Hematopoietic multipotent progenitor cell treated with erythropoietin and hydrocortisone succinate and interleukin-3 and kit ligand, for 6 days (in vitro differentiated cells): ENCODE measurements at regions not wholly inside any gene's neighbourhood (a gene's known extent, or its start where the extent isn't known, plus 50 kb on each side); places are given as distances from the start of the nearest gene placed in this dataset.
"Not testable (repeated sequence)": the region's sequence is repeated elsewhere in the genome, so short reads cannot be mapped to it uniquely, and the experiment has no call there.

Source experiments
- DNase-seq: peaks from one replicate; pipeline ENCODE4 v3.0.0-alpha.2; 2015

DNA sequence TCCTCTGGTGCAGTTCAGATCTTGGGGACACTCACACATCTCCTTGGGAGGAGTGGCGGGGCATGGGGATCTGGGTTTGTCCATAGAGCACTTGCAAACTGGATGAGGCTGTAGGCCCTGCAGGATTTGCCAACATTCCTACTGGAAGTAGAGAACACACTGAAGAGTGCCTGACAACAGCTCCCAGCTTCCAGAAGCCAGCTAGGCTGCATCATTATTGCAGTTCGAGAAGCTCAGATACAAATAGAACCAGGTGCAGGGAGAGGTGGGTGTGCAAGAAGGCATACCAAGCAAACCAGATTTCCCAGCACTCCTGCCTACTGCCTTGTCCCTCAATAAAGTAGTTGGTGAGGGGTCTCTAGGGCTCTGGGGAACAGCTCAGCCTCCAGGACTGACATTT lies 52.5 kb downstream of the RHOB start:
- no peak for DNase-seq

DNA sequence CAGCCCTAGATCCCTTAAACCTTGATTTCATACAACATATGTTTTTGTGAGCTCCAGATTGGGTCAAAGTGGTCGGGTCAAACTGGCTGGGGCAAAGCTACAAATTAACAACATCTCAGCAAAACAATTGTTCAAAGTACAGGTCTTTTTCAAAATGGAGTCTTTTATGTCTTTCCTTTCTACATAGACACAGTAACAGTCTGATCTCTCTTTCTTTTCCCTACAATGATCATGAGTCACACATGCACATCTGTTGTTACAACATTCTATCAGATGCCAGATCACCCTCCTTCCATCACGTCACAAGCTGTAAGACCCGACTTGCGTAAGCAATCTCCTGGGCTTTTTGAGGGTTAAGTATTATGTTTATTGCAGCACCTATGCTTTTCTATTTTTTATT lies 55.1 kb downstream of the RHOB start:
- no peak for DNase-seq

DNA sequence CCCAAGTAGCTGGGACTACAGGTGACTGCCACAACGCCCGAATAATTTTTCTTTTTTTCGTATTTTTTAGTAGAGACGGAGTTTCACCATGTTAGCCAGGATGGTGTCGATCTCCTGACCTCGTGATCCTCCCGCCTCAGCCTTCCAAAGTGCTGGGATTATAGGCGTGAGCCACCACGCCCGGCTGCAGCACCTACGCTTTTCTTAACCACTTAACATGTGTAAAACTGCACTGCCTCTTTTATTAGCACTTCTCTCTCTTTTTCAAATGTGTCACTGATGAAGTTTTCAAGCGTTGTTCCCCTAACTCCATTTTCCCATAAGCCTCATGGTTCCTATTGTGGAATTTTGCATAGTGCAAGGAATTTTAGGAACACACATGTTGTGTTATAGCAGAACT lies 55.6 kb downstream of the RHOB start:
- DNase-seq, result not testable (repeated sequence)

DNA sequence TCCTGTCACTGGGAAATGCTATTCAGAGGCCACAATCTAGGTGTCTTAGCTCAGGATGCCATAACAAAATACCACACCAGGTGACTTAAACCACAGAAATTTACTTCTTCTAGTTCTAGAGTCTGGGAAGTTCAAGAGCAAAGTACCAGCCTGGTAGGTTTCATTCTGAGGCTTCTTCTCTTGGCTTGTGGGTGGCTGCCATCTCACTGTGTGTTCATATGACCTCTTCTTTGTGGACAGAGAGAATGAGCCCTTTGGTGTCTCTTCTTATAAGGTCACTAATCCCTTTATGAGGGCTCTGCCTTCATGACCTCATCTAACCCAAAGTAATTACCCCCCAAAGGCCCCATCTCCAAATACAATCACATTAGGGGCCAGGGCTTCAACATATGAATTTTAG lies 57.3 kb downstream of the RHOB start:
- DNase-seq, result no peak

DNA sequence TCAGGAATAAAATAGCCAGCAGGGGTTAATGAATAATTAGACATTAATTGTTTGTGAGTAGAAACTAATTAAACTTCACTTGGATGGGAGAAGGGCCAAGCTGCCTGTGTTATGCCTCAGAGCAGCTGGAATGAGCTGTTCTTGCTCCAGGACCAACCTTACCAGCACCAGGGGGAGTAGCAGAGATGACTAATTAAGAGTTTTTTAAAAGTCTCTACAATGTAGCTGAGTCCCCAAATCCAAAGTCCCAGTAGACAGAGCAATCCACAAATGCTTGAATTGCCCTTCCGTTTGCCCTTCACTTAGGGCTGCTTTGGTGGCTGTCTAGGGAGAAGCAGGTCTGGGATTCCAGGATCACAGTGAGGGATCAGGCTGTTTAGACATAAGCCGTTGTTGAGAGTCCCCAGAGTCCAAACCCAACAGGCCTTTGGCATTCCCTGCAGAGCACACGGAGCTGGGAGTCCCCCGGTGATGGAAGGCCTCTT lies 59.4 kb downstream of the RHOB start:
- DNase-seq, result no peak

DNA sequence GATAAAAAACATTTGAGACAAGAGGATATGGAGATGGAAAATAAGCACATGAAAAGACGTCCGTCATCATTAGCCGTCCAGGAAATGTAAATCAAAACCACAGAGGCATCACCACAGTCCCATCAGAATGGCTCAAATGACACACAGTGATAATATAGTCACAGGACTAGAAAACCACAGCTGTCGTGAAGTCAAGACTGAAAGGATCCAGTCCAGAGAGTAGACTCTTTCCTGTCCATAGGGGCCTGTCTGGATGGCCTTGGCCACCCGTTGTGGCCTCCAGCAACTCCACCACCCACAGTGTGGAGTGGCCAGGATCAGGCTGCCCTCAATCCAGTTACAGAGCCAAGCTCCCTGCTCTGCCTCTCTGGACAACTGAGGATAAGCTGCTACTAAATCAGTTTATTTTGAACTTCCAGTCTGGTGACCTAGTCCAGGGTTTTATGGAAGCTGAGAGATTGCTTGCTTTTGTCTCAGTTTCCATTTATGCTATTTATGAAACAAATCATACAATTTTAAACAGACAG lies 60.4 kb downstream of the RHOB start:
- peak; percentile 20 for DNase-seq

DNA sequence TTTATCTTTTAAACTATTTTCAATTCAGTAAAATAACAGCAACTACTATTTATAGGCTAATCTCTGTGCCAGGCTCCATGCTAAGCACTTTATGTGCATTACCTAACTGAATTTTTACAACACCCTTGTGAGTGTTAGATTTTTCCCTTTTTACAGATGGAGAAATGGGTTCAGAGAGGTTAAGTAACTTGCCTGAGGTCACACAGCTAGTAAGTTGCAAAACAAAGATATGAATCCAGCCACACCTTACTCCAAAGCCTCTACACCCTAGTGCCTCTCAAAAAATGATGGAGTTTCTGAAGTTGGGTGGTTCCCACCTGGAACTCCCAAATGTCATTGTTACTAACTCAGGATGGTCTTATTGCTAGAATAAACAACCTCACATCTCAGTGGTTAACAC lies 60.8 kb downstream of the RHOB start:
- DNase-seq, result no peak

DNA sequence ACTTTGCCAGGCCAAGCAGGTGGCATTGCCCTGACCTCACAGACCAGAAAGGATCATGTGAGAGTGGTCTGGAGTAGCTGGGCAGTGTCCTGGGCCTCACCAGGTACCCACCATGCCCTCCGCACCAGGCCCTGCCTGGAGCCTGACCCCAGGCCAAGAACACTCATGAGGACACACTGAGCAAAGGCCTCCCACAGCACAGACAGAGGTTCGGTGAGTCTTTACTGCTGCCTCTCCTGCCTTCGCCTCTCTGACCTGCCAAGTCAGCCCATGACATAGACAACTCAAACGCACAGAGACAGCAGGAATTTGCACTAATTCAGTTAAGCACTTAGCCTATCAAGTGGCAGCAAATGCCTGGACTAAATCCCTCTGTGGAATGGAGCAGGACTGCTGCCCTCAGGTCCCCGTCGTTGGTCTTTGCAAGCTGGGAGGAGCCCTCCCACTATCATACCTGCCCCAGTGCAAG lies 62.5 kb downstream of the RHOB start:
- no peak for DNase-seq

DNA sequence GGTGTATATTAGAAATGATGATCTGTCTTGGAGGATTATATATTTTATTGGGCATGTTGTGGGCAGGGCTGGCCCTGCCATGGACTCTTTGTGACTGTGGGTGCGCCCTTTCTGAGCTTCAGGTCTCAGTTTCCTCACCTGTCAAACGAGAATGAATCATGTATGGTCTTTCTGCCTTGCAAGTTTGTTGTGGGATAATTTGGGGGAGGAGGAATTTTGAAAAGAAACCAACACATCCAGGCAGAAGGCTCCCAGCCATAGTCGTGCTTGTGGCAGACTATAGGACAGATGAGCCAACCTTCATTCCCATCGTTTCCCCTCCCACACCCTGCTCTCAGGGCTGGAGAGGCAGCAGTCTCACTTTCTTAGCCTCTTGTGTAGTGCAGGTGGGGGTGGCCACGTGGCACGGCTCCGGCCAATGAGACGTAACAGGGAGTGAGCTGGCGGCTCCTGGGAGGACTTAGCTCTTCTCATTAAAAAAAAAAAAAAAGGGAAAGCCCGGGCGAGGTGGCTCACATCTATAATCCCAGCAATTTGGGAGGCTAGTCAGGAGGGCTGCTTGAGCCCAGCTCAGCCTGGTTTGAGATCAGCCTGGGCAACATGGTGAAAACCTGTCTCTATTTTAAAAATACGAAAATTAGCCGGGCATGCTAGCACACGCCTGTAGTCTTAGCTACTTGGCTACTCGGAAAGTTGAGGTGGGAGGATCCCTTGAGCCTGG lies 63.1 kb downstream of the RHOB start:
- DNase-seq, result no peak

DNA sequence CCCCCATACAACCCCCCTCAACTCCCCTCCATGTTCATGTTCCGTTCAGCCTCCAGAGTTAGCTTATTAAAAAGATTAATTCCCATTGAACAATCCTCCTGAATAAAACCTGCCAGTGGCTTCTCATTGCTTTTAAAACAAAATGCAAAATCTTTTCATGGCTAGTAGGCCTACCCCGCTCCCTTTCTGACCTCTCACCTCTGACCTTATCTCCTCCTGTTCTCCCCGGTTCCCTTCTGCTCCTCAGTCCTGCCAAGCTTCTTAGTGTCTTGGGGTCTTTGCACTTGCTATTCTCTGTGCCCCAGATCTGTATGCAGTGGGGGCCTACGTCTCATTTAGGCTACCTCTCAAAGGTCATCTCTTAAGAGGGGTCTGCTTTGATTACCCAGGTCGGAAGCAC lies 64.3 kb downstream of the RHOB start:
- DNase-seq, result no peak

DNA sequence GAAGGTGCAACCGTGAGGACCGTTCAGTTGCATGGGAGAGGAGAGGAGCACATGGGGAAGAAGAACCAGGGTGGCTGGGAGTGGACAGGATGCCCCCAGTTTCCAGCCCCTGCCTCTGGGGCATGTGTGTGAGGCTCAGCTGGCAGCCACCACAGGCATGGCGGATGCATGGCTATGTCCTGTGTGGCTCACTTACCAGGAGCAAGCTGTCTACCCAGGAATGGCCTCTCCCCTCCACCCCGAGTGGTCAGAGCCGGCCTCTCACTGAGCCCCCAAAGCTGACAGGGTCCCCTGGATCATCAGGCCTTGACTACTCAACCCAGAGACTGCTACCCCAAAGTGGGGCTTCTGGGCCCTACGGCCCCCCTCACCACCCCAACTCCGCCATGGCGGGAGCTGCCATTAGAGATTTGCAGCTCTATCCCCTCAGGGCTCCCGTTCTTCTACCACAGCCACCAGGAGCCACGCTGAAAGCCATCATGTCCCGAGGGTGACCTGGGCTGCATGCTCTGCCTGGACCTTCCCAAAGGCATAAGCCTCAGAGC lies 65.3 kb downstream of the RHOB start:
- no peak for DNase-seq

DNA sequence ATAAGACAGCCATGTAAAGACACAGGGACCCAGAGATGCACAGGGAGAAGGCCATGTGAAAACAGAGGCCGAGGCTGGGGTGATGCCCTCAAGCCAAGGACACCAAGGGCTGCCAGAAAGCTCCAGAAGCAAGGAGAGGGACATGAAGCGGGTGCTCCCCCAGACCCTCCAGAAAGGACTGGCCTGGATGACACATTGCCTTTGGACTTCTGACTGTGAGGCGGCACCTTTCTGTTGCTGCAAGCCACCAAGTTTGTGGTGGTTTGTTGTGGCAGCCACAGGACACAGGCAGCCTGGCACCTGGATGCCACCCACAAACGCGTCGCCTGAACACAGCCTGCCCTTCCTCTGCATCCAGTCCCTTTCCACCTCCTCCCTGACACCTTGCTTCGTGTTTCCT lies 67.1 kb downstream of the RHOB start:
- DNase-seq, result no peak

DNA sequence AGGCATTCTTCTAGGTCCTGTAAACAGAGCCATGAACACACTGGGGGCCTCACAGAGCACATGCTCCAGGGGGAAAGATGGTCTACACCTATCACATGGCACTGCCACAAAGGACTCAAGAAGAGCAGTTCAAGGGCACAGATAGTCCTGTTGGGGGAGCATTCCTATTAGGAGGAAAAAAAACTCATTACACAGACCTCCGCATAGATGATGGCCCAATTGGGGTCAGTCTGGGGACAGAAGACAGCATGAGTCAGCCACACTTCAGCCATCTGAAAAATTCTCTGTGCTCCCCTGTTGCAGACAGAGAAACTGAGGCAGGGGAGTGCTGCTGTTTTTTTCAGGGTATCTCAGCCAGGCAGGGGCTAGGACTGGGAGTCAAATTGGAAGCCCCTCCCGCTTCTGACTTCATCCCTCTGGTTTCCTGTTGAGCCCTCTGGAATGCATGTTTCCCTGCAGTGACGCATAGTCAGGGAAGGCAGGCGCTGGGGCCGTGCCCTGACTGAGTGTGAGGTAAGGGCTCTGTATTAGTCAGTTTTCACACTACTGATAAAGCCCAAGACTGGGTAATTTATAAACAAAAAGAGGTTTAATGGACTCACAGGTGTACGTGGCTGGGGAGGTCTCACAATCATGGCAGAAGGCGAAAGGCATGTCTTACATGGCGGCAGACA lies 67.9 kb downstream of the RHOB start:
- DNase-seq, result no peak

DNA sequence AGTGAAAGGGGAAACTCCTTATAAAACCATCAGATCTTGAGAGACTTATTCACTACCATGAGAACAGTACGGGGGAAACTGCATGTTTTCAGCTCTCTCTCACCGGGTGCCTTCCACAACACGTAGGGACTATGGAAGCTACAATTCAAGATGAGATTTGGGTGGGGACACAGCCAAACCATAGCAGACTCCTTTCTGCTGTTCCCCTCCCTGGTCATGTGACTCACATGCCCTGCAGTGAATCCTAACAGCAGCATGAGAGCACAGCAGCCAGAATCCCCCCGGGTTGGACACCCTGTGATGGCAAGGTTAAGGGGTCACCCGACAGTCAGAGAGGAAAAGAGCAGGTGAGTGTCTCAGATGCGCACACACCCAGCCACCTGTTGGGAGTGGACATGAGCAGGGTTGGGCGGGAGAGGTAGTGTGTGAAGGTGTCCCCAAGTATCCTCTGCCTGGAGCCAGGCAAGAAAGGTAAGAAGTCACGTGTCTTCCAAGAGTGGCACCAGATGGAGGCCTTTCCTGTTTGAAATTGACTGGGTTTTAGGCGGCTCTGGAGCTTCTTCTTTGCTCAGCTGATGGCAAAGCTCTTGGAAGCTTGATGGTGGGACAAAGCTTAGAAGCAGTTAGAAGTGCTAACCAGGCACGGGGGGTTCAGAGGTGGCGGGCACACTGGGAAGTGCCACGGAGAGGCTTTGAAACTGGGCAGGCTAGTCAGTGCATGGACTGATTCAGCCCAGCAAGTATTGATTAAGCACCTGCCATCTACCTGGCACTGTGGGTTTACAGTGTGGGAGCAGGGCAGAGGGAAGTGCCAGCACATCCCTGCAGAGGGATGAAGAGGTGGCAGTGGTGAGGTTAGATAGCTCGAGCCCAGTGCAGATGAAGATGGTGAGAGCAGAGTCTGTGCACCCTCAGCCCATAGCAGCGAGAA lies 68.7 kb downstream of the RHOB start:
- no peak for DNase-seq

DNA sequence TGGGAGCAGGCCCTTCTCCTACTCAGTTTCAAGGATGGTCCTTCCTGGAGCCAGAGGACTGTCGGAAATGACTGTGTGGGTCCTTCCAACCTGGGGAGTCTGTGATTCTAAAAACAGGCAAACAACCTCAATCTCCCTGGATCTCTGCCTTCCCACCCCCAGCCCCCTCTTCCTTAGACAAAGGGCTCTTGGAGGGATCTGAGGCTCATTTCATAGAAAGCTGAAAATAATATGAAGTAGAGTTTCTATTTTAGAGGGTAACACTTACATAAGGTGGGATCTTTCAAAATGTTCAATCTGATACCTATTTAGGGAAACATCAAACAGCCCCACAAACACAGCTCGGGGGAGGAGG lies 69.4 kb downstream of the RHOB start:
- no peak for DNase-seq

DNA sequence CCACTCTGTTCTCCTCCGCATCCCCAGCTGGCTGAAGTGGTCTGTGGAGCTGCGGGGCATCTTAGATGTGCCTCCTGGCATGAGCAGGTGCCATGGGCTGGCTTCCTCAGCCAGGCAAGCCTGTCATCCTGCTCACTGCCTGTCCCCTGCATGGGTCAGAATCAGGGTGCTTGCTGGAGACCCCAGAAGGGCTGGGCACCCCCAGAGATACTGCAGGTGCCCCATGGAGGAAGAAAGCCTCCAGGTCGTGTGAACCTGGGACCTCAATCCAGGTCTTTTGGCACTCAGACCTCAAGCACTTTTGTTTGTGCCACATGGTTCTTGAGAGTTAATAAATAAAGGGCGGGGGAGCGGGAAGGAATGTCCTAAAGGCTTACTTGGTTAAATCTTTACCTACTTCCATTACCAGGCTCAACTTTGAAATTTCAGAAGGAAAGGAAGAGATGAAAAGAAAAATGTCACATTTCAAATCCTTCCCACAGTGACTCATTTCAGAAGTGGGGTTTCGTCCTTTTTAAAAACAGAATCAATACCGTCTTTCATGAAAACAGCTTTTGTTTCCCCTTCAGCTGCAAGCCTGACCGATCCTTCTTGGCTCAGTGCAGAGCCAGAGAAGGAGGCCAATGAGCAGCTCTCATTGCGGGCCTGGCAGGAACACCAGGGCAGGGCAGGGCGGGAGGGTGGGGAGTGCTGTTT lies 69.9 kb downstream of the RHOB start:
- no peak for DNase-seq

DNA sequence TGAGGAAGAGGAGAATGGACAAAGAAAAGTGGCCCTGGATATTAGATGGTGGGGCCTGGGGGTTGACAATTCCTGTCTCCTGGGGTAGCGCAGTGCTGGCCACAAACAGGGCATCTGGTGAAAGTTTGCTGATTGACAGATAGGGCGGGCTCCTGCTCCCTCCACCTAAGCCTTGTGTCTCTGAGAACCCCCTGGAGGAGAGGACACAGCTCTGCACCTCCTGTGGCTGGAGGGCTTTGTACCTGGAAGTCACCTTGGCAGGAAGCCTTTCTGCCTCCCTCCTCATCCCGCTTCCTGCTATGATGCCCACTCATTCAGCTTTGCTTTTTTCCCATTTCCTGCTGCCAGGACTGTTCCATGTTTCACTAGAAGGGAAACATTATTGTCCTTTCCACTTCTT lies 72.4 kb downstream of the RHOB start:
- no peak for DNase-seq

DNA sequence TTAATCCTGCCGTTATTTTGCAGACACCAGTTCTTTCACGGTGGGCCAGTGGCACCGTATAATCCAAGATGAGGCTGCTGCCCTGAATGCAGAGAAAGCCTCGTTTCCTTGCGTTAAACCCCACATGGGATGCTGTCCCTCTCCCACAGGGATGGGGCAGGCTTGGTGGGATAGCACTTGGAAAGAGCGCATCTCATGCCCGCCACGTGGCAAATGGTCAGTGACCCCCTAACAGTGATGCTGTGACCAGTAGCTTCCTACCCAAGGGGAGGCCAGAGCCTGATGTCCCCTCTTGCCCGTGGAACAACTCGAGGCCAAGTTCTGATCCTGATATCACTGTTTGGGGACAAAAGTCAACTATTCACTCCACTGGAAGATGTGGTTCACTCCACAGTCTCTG lies 73.3 kb downstream of the RHOB start:
- no peak for DNase-seq

DNA sequence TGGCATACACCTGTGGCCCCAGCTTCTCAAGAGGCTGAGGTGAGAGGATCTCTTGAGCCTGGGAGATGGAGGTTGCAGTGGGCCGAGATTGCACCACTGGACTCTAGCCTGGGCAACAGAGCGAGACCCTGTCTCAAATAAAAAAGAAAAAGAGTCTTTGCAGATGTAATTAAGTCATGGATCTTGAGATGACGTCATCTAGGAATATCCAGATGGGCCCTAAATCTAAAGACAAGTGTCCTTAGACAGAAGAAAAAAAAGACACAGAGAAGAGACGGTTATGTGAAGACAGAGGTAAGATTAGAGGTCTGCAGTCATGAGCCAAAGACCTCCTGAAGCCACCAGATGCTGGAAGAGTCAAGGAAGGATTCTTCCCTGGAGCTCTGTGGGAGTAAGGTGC lies 74.3 kb downstream of the RHOB start:
- DNase-seq, result no peak

DNA sequence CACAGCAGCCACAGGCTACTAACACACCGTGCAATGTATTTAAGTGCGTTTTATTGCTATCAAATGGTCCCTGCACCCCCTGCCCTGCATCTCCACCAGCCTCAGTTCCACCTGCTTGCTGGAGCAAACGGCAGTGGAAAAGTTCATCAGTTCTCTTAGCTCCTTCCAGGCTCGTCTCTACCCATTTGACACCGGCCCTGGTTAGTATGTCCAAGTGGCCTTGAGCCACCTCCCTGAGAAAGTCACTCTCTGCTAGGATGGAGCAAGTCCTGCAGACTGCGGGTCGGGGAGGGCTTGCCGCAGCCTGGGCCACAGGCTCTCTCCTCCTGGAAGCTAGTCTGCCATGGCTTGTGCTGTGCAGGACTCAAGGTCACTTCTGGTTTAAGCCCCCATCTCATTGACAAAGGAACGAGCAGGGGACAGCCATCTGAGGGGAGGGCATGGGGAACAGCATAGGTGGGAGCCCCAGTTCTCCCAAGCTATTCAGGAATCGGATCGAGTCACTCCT lies 74.9 kb downstream of the RHOB start:
- no peak for DNase-seq

DNA sequence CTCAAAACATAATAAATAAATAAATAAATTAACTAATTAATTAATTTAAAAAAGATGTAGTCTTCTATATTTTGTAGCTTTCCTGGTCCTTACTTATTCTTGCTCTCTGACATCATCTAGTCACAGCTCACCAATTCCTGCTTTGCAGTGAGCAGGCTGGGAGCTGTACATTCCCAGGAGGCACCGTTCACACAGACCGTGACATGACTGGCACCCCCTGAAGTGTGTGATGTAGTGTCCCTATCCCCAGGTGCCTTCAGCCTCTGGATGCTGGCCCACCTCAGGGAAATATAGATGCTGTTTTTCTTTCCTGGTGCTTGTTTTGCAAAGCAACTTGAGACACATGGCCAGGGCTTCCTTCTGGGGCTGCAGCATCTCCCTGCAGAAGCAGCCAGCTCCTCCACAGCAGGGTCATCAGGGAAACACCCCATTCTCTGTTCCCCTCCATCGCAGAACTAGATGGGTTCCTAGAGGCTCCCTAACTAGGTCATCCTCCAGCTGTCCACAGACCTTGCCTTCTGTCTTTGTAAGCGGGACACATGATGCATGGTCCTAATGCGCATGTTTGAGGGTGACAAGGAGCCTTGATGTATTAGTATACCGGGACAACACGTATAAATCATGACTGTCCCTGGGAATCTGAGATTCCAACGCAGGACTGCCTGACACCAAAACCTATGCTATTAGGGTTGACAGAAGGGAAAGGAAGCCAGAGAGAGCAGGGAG lies 76.4 kb downstream of the RHOB start:
- DNase-seq, result no peak

DNA sequence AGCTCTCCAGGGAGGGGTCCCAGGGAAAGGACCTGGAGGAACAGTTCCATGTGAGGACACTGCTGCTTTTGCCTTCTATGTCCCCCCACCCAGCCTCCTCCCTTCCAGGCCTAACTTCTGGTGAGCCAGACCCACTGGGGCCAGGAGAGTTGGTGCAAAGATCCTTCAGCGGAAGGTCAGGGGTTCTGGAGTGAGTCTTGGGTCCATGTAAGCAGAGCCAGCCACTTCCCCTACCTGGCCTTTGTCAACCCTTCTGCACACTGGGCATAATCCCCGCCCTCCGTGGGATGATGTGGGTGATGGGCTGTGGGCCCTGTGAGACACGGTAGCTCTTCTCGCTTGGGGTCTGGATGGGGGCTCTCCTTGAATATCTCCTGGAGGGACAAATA lies 76.9 kb downstream of the RHOB start:
- DNase-seq, result no peak
